ENCODE measurements at regions not wholly inside any gene's neighbourhood (a gene's known extent, or its start where the extent isn't known, plus 50 kb on each side); places are given as distances from the start of the nearest gene placed in this dataset.

DNA sequence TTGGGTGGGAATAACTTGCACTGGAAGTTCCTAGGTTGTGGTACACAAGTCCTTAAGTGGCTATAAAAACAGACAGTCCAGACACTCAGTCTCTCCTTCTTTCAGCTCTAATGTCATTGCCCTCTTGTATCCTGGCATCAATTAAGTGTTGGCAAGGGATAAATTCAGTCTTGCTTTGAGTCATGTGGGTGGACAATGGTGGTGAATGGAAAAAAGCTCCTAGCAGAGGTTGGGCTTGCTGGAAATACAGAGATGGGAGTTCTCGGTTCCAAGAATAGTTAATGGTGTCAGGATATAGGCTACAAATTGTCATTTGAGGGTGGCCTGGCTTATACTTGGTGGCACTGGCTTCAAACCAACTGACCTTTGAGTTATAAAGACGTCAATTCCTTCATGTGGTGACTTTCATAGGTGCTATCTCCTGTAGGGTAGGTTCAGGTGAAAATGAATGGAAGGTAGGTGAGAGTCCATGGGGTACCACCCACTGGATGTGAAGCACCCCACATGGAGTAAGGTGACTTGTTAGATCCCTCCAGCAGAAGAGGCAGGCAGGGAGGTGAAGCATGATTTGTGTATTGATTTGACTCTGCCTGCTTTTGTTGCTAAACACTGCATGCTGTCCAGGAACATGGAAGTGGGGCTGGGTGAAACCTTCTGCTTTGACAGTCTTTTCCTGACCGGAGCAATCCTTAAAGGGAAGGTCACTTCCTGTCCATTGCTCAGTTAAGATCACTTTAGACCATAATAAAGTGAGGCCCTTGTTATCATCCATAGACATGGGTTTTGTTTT is 102.0 kb downstream of the LACC1 start:
- TF ChIP-seq POLR2A (IDR thresholded peaks at IDR 0.05) (no peak), EP300 (IDR thresholded peaks at IDR 0.05) (no peak), POLR2AphosphoS5 (IDR thresholded peaks at IDR 0.05) (no peak)
- TF ChIP-seq, protein P1, sequence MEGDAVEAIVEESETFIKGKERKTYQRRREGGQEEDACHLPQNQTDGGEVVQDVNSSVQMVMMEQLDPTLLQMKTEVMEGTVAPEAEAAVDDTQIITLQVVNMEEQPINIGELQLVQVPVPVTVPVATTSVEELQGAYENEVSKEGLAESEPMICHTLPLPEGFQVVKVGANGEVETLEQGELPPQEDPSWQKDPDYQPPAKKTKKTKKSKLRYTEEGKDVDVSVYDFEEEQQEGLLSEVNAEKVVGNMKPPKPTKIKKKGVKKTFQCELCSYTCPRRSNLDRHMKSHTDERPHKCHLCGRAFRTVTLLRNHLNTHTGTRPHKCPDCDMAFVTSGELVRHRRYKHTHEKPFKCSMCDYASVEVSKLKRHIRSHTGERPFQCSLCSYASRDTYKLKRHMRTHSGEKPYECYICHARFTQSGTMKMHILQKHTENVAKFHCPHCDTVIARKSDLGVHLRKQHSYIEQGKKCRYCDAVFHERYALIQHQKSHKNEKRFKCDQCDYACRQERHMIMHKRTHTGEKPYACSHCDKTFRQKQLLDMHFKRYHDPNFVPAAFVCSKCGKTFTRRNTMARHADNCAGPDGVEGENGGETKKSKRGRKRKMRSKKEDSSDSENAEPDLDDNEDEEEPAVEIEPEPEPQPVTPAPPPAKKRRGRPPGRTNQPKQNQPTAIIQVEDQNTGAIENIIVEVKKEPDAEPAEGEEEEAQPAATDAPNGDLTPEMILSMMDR (IDR thresholded peaks at IDR 0.05), result no peak
- Histone ChIP-seq H3K27ac (no peak overlapping the region), H3K36me3 (no peaks in the 10 kb centered on the region), H3K9me3 (no peaks in the 10 kb centered on the region), H3K4me1 (no peaks in the 10 kb centered on the region), H3K27me3 (peaks cover 3% of the 10 kb centered on the region), H3K4me3 (no peak overlapping the region)
- DNase-seq (ENCODE audit: low spot score in 2 of 2), result no peak
- 88% methylated on average over 3 of the region's 3 CpGs for WGBS

DNA sequence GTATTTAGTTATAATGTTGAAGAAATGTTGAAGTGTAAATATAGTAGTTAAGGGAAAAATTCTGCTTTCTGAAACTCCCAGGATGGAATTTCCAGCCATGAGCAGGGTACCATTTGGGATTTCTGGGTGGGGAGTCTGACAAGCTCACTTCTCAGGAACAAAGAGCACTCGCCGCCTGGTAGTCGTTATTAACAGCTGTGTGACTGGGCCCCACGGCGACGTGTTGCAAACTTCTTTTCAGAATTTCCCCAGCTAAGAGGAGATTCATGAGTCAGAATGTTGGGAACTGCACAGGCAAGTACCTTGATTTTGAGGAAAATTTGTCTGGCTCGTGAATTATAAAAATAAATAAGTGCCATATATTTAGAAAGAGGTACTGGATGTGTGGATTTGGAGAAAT is 103.7 kb downstream of the LACC1 start:
- 69% methylated on average over 7 of the region's 7 CpGs for WGBS
- TF ChIP-seq, protein P1 (IDR thresholded peaks at IDR 0.05), result no peak
- TF ChIP-seq EP300 (IDR thresholded peaks at IDR 0.05) (no peak), POLR2AphosphoS5 (IDR thresholded peaks at IDR 0.05) (no peak)
- H3K36me3 ChIP-seq, result no peaks in the 10 kb centered on the region

DNA sequence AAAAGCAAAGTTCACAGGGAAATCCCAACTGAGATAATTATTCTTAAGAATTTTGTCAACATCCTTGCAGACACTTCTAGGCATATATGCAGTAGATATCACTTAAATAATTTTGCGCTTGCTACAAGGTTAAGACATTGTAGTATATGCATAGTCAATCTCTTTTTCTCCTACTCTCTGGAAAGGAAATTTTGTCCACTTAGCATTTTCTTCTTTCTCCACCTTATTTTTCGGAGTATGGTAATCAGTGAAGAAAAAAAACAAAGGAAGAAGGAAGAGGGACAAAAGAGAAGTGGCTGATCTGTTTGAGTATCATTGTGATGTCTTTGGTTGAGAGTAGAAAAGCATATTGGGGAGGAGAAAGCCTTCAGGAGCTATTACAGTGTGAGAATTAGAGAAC is 104.6 kb downstream of the LACC1 start:
- no peaks in the 10 kb centered on the region for H3K9me3 ChIP-seq
- H3K4me1 ChIP-seq, result no peaks in the 10 kb centered on the region
- no peak for DNase-seq (ENCODE audit: low spot score in 2 of 2)
- H3K36me3 ChIP-seq, result no peaks in the 10 kb centered on the region
- WGBS, result 93% methylated on average over 2 of the region's 2 CpGs
- H3K27ac ChIP-seq, result no peak overlapping the region
- H3K4me3 ChIP-seq, result no peak overlapping the region
- H3K27me3 ChIP-seq, result no peaks in the 10 kb centered on the region
- TF ChIP-seq POLR2AphosphoS5 (IDR thresholded peaks at IDR 0.05) (no peak), POLR2A (IDR thresholded peaks at IDR 0.05) (no peak), EP300 (IDR thresholded peaks at IDR 0.05) (no peak)
- TF ChIP-seq, protein P1 (IDR thresholded peaks at IDR 0.05), result no peak

More for the DNA sequence above, 103.7 kb downstream of the LACC1 start:
- H3K4me1 ChIP-seq, result no peaks in the 10 kb centered on the region
- peaks cover 1% of the 10 kb centered on the region for H3K27me3 ChIP-seq
- no peak overlapping the region for H3K4me3 ChIP-seq
- DNase-seq (ENCODE audit: low spot score in 2 of 2), result no peak
- H3K9me3 ChIP-seq, result no peaks in the 10 kb centered on the region
- no peak overlapping the region for H3K27ac ChIP-seq

DNA sequence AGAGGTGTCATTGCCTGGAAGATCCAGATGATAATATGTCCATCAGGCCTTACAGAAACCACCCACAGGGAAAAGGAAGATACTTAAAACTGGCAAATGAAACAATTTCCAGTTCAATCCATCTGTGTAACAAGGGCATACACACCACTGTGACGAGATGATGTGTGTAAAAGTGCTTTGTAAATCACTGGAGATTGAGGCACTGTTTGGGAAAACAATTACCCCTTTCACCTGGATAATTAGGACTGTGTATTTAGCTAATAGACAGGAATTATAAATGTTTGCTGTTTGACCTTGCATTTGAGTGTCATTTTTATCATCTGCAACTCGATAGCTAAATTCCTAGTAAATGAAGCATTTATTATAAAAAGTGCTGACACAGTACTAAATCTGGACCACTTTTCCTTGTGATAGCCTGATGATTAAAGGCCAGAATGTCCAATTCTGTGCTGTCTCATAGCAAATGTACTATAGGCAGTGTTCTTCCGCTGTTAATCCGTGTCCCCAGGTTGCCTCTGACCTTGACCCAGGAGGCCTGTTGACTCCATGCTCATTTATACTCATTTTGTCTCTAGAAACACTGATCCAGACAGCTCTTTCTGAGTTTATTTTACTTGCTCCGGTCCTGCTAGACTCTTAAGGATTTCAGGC is 105.8 kb downstream of the LACC1 start:
- Histone ChIP-seq H3K27me3 (no peaks in the 10 kb centered on the region), H3K9me3 (no peaks in the 10 kb centered on the region), H3K4me1 (no peaks in the 10 kb centered on the region), H3K4me3 (no peak overlapping the region), H3K27ac (no peak overlapping the region), H3K36me3 (no peaks in the 10 kb centered on the region)
- DNase-seq (ENCODE audit: low spot score in 2 of 2), result no peak
- 77% methylated on average over 5 of the region's 5 CpGs for WGBS
- TF ChIP-seq, protein P1 (IDR thresholded peaks at IDR 0.05), result no peak
- TF ChIP-seq EP300 (IDR thresholded peaks at IDR 0.05) (no peak), POLR2AphosphoS5 (IDR thresholded peaks at IDR 0.05) (no peak), POLR2A (IDR thresholded peaks at IDR 0.05) (no peak)

DNA sequence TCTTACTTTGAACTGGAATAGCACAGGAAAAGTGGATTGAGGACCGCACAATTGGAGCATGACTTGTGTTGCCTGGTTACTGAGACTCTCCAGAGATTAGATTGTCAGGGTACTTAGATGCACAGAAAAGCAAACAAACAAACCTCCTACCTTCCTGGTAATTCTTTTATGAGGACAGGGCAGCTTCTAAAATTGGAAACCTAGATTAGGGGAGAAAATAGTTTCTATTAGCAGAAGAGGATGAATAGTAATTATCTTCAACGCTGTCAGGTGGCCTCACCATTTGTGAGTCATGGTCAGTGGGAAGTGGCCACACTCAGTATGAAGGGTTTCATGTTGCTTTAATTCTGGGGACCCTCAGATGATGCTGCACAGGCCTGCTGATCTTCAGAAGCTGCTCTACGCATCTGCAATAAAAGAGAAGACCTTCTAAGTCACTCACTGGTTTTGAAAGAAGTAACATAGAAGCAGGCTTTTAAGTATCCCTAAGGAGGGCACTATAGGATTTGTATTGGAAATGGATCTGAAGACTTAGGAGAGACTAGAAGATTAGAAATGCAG is 106.8 kb downstream of the LACC1 start:
- TF ChIP-seq POLR2A (IDR thresholded peaks at IDR 0.05) (no peak), POLR2AphosphoS5 (IDR thresholded peaks at IDR 0.05) (no peak), EP300 (IDR thresholded peaks at IDR 0.05) (no peak)
- TF ChIP-seq, protein P1 (IDR thresholded peaks at IDR 0.05), result no peak
- DNase-seq (ENCODE audit: low spot score in 2 of 2), result no peak
- no peaks in the 10 kb centered on the region for H3K4me1 ChIP-seq
- WGBS, result 77% methylated on average over 3 of the region's 3 CpGs
- no peak overlapping the region for H3K27ac ChIP-seq
- H3K27me3 ChIP-seq, result no peaks in the 10 kb centered on the region
- no peak overlapping the region for H3K4me3 ChIP-seq
- no peaks in the 10 kb centered on the region for H3K9me3 ChIP-seq
- H3K36me3 ChIP-seq, result no peaks in the 10 kb centered on the region

Measured in suprapubic skin (tissue), 4 donors.